HG03378 (cell line): ENCODE measurements at regions not wholly inside any gene's neighbourhood (a gene's known extent, or its start where the extent isn't known, plus 50 kb on each side); places are given as distances from the start of the nearest gene placed in this dataset.
A peak's percentile ranks its signal among the peaks of the same experiment; 100 is the strongest.
"Not testable (repeated sequence)": the region's sequence is repeated elsewhere in the genome, so short reads cannot be mapped to it uniquely, and the experiment has no call there.

Source experiments
- ATAC-seq: cut with Tn5 transposase; IDR thresholded peaks from one replicate; pipeline ENCODE4 v1.9.1; 2021; ENCODE audit warnings: mild to moderate bottlenecking, moderate library complexity; ENCODE audit not compliant: unreplicated experiment

DNA sequence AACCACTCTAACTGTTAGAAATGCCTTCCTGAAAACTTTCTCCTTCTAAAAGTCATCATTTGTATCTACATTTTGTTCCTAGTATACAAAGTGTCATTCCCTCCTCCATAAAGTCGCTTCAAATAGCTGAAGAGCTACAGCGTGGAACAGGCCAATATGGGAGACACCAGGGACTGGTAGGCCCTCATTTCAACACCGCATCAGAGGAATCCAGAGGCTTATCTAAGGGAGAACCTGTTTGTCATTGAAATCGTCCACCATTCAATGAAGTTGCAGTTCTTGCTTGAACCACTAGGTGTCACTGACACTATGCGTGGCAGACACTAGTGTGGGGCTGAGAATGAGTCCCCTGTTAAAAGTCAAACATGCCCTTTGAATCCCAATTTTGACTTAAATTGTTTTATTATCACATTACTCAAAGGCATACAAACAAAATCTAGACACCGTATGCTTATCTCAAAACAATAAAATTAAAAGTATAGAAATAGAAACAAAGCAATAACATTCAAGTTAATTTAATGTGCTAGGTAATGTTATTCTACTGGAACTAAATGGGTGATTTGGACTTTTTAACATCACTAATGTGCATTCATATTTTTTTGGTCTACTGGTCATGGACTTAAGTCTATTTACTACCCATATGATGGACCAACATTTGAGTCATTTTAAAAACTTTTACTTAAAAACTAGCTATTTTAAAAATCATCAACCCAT, 182.3 kb downstream of the FCRL5 start:
- ATAC-seq = no peak

DNA sequence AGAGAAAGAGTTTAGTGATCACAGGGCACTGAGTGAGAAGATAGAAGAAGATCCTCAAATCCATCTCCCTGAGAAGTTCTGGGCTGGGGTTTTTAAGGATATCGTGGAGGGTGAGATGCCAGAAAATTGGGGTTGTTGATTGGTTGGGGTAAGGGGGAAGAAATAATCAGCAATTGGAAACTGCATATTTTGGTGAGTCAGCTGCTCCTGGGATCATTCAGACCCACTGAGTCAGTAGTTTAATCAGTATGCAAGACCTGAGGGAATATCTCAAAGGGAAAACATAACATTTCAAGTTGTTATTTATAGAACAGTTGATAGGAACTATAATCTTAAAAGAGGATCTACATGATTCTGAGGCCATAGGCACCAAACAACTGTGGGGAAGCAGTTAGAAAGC, 183.4 kb downstream of the FCRL5 start:
- not testable (repeated sequence) for ATAC-seq

- ATAC-seq = no peak
These were observed 184.0 kb downstream of the FCRL5 start for GRCh38 chr1:157368363-157368762.

DNA sequence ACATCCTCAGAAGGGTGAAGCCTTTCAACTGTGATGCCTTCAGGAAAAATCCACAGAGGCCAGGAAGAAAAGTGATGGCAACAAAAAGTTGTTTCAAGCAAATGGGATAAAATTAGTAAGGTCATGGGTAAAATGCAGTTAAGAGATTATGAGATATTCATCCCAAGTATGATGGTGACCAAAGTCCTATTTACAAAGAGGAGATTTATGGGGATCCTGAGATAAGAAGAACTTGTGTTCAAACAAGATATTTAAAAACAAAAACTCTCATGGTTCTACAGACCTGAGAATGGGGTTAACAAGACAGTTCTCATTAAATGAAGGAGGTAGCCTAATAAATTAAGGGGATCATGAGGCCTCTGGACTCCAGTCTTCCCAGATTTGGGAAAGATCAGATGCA, 184.4 kb downstream of the FCRL5 start:
- ATAC-seq = no peak

- no peak for ATAC-seq
These were observed 185.1 kb downstream of the FCRL5 start for GRCh38 chr1:157367091-157367739.

- no peak for ATAC-seq
These were observed 187.7 kb downstream of the FCRL5 start for GRCh38 chr1:157364612-157365011.

DNA sequence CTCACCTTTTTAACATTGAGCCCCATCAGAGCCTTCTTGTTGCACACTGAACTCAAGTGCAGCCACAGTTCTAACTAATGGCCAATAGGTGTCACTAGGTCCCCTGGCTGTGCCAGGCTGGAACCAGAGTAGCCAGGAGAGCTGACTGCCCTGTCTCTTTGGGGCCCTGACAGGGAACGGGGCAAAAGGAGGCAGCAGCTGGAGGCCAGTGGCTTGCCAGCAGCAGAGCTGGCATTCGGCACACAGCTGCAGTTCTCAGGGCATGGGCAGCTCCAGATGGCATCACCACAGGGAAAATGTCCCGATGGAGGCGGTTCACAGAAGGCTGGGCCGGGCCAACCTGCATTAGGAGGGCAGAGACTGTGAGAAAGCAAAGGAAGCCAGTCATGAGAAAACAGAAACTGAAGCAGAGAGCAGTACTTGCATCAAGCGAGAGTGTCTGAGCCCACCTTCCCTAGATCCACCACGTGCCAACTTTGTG, 188.6 kb downstream of the FCRL5 start:
- ATAC-seq = peak; percentile 66

GRCh38 chr1:157360023-157360390, 192.3 kb downstream of the FCRL5 start:
- ATAC-seq = no peak

GRCh38 chr1:157359314-157360022, 192.8 kb downstream of the FCRL5 start:
- ATAC-seq = no peak

- no peak for ATAC-seq
These were observed 195.2 kb downstream of the FCRL5 start for GRCh38 chr1:157357111-157357510.

GRCh38 chr1:157356601-157357000, 195.7 kb downstream of the FCRL5 start:
- no peak for ATAC-seq

DNA sequence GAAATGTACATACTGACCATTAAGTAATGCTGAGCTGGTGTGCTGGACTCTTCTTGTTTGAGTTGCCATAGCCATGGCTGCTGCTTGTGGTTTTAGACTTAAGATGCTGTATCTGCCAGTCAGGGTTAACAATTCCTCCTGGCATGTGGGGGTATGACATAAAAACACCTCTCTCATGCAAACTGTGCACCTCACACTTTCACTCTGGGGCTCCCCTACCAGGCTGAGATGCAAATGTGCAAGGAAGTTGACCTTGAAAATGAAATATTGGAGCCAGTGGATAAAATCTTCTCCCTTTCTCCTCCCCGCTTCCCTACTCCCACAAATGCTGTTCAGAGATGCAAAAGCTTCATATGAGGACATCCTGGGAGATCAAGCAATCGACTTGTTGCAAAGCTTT, 198.8 kb downstream of the FCRL5 start:
- no peak for ATAC-seq

DNA sequence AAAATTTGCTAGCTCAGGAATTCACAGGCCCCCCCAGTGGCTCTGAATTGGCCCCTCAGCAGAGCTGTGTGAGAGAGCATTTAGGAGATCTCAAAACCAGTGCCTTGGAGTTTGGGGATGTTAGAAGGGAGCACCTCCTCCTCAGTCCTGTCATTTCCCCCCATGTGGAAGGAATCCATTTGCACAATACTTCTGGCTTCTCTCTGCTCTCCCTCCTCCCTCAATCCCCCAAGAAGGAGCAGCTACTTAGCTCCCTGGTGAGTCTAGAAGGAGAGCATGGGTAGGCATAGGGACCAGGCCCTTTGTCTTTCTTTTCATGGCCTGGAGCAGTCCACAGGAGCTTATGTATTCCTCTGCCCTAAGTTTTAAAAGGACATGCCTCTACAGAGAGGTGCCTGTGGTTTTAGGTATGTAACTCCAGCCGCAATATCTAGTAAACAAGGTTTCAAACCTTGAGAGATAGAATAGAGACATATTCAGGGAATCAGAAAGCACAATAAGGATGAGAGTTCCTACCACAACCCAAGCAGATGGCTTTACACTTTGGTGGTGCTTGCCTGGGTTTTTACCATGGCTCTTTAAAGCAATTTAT, 199.4 kb downstream of the FCRL5 start:
- no peak for ATAC-seq

DNA sequence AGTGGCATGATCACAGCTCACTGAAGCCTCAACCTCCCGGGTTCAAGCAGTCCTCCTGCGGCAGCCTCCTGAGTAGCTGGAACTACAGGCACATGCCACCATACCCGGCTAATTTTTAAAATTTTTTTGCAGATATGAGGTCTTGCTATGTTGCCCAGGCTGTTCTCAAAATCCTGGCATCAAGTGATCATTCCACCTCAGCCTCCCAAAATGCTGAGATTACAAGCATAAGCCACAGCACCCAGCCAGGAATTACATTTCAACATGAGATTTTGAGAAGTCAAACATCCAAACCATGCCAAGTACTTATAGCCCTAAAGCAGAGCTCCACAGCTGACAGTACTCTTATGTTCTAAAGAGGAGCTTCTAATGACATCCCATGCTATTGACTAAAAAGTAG, 200.1 kb downstream of the FCRL5 start:
- ATAC-seq = no peak

- not testable (repeated sequence) for ATAC-seq
These were observed 200.5 kb downstream of the FCRL5 start for GRCh38 chr1:157351800-157352199.

GRCh38 chr1:157348538-157349480, 203.5 kb downstream of the FCRL5 start:
- no peak for ATAC-seq

DNA sequence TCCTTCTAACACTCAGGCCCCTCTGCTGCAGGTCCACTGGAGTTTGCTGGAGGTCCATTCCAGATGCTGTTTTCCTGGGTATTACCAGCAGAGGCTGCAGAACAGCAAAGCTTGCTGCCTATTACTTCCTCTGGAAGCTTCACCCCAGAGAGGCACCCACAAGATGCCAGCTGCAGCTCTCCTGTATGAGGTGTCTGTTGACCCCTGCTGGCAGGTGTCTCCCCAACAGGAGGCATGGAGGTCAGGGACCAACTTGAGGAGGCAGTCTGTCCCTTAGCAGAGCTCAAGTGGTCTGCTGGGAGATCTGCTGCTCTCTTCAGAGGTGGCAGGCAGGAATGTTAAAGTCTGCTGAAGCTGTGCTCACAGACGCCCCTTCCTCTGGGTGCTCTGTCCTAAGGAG, 204.8 kb downstream of the FCRL5 start:
- no peak for ATAC-seq

DNA sequence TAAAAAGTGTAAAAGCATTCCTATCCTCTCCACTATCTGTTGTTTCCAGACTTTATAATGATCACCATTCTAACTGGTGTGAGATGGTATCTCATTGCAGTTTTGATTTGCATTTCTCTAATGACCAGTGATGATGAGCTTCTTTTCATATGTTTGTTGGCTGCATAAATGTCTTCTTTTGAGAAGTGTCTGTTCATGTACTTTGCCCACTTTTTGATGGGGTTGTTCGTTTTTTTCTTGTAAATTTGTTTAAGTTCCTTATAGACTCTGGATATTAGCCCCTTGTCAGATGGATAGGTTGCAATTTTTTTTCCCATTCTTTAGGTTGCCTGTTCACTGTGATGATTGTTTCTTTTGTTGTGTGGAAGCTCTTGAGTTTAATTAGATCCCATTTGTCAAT, 199.6 kb upstream of the ETV3 start:
- ATAC-seq = not testable (repeated sequence)

DNA sequence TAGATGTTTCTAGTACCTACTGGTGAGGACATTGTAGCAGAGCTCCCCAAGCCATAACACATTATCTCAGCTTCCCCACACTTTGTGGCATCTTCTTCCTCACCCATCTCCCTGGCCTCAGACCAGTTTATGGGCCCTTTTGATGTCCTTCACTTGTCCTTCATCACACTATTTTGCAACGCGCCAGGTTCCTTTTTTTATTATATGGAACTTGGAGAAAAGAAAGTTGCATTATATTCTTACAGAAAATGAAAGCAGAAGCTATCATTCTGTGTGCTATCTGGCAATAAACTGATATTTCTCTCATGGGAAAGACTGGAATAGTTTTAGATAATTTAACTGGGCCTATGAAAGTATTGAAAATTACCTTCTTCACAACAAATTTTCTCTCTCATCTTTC, 196.9 kb upstream of the ETV3 start:
- ATAC-seq = no peak

GRCh38 chr1:157334041-157334440, 195.8 kb upstream of the ETV3 start:
- ATAC-seq = no peak
